GM12878 (cell line): ENCODE measurements at regions not wholly inside any gene's neighbourhood (a gene's known extent, or its start where the extent isn't known, plus 50 kb on each side); places are given as distances from the start of the nearest gene placed in this dataset.

Experiments used
- ATAC-seq: fragments of 200-7000 bp; cut with Tn5 transposase; 3 replicates; pipeline ENCODE4 v1.9.1; 2020; ENCODE audit warnings: mild to moderate bottlenecking, moderate library complexity
- BruUV-seq: library from RNA; stranded (reverse); fragments of 400-500 nt; replicated peaks from 2 replicates; lab custom pipeline; 2021; lab: Mats Ljungman, UMichigan
- CTCF ChIA-PET: fragments of 300-600 bp; sonication (Branson Sonifier 250); formaldehyde crosslinking; extraction: SDS; loops from one replicate; lab custom pipeline; 2021; ENCODE audit warnings: inconsistent platforms; lab: Yijun Ruan, JAX
- POLR2A ChIA-PET: fragments of 350-600 bp; formaldehyde crosslinking; extraction: SDS; loops from one replicate; lab custom pipeline; 2021; ENCODE audit warnings: inconsistent platforms; lab: Charles Lee
- RAD21 ChIA-PET: fragments of 300-600 bp; sonication (Branson Sonifier 250); formaldehyde crosslinking; loops from one replicate; lab custom pipeline; 2023; ENCODE audit warnings: antibody characterized with exemption; ENCODE audit not compliant: unreplicated experiment; lab: Charles Lee
- SMC1A ChIA-PET: fragments of 300-600 bp; sonication (Branson Sonifier 250); formaldehyde crosslinking; loops from one replicate; lab custom pipeline; 2023; ENCODE audit not compliant: unreplicated experiment, uncharacterized antibody; lab: Charles Lee
- DNase-seq: peaks from one replicate; pipeline ENCODE4 v3.0.0-alpha.2; 2011; ENCODE audit warnings: low read depth, low spot score
- FAIRE-seq: peaks from 3 replicates; lab custom pipeline; 2011; peaks lifted over from hg19 to GRCh38; lab: Jason Lieb, UNC
- H2AFZ ChIP-seq: 2 replicates; pipeline ENCODE4 v1.6.0; 2011; ENCODE audit warnings: low read depth, low read length, control low read depth; ENCODE audit not compliant: control insufficient read depth
- H3K27ac ChIP-seq: 2 replicates; pipeline ENCODE4 v1.5.1; 2011; ENCODE audit warnings: control low read depth; ENCODE audit not compliant: control insufficient read depth, insufficient read depth
- H3K27me3 ChIP-seq, 2 experiments: replicated peaks in 1 of 2; 2 replicates each; pipeline versions ENCODE4 v1.6.0 to v1.6.1; 2011; ENCODE audit warnings: low read length in 1 of 2; ENCODE audit not compliant: control insufficient read depth in 2 of 2, insufficient read depth in 2 of 2
- H3K36me3 ChIP-seq, 2 experiments: 2 replicates each; pipeline ENCODE4 v1.5.1; 2011; ENCODE audit warnings: low read length in 1 of 2; ENCODE audit not compliant: control insufficient read depth in 2 of 2, insufficient read depth in 2 of 2
- H3K4me1 ChIP-seq: 2 replicates; pipeline ENCODE4 v1.6.1; 2011; ENCODE audit warnings: mild to moderate bottlenecking, low read length, moderate library complexity, mixed read lengths; ENCODE audit not compliant: control insufficient read depth, insufficient read depth
- H3K4me2 ChIP-seq: 2 replicates; pipeline ENCODE4 v1.6.0; 2011; ENCODE audit warnings: control low read depth; ENCODE audit not compliant: control insufficient read depth, insufficient read depth
- H3K4me3 ChIP-seq: fragments of 200-600 bp; sonication (generic); 2 replicates; pipeline ENCODE4 v1.5.1; 2016
- H3K79me2 ChIP-seq: 2 replicates; pipeline ENCODE4 v1.6.0; 2011; ENCODE audit warnings: low read length; ENCODE audit not compliant: control insufficient read depth, insufficient read depth
- H3K9ac ChIP-seq: 2 replicates; pipeline ENCODE4 v1.8.0; 2011; ENCODE audit warnings: low read length, control low read depth, mixed read lengths; ENCODE audit not compliant: control insufficient read depth, insufficient read depth
- H3K9me3 ChIP-seq: replicated peaks from 3 replicates; pipeline ENCODE4 v1.5.1; 2011; ENCODE audit warnings: mild to moderate bottlenecking, low read length; ENCODE audit not compliant: control insufficient read depth, insufficient read depth
- H4K20me1 ChIP-seq: 2 replicates; pipeline ENCODE4 v1.6.0; 2011; ENCODE audit not compliant: control insufficient read depth, insufficient read depth
- GABPA ChIP-seq: IDR thresholded peaks from 2 replicates; pipeline ENCODE4 v1.6.1; 2014; ENCODE audit warnings: antibody characterized with exemption, low read depth, mild to moderate bottlenecking, inconsistent platforms
- IRF4 ChIP-seq: IDR thresholded peaks from 2 replicates; pipeline ENCODE4 v1.6.1; 2011; ENCODE audit warnings: low read depth, low read length
- POLR2AphosphoS2 ChIP-seq: IDR thresholded peaks from 2 replicates; pipeline ENCODE4 v1.6.1; 2011; ENCODE audit warnings: low read depth, mild to moderate bottlenecking, low read length, improper control_type of control experiment, moderate library complexity
- RCOR1 ChIP-seq: conservative IDR thresholded peaks from 2 replicates; pipeline ENCODE4 v1.6.1; 2012; ENCODE audit warnings: low read depth, low read length, improper control_type of control experiment
- SMC3 ChIP-seq: IDR thresholded peaks from 2 replicates; pipeline ENCODE4 v1.6.1; 2011; ENCODE audit warnings: low read length, improper control_type of control experiment, borderline replicate concordance
- TBL1XR1 ChIP-seq: IDR thresholded peaks from 2 replicates; pipeline ENCODE4 v1.6.1; 2012; ENCODE audit warnings: low read depth, low read length, improper control_type of control experiment
- USF1 ChIP-seq: IDR thresholded peaks from 2 replicates; pipeline ENCODE4 v1.6.1; 2011; ENCODE audit warnings: borderline replicate concordance, low read depth, mild to moderate bottlenecking, moderate library complexity, mixed read lengths, low read length; ENCODE audit not compliant: insufficient read depth; ENCODE audit errors: extremely low read length
- ZBTB40 ChIP-seq: fragments of 450-650 bp; IDR thresholded peaks from 2 replicates; pipeline ENCODE4 v1.6.1; 2016; ENCODE audit warnings: mild to moderate bottlenecking, moderate library complexity, borderline replicate concordance
- ZNF217 ChIP-seq: fragments of 450-650 bp; IDR thresholded peaks from 2 replicates; pipeline ENCODE4 v1.6.1; 2017; ENCODE audit warnings: antibody characterized with exemption, mild to moderate bottlenecking
- WGBS: methylation state at CpG from one replicate; pipeline ENCODE4 v1.1.6; 2016; ENCODE audit warnings: low lambda C conversion rate; ENCODE audit not compliant: insufficient replicate concordance, insufficient coverage; ENCODE audit errors: missing lambda C conversion rate; 5-methylcytosine and 5-hydroxymethylcytosine counted together
- in situ Hi-C: fragments of 300-500 bp; cut with MboI; formaldehyde crosslinking; loops from 9 replicates; pipeline ENCODE4 v1.14.3; 2018; ENCODE audit warnings: mixed read lengths
- intact Hi-C: fragments of 100-400 bp; cut with micrococcal nuclease; formaldehyde crosslinking; loops from one replicate; pipeline ENCODE4 v1.14.2; 2022; ENCODE audit not compliant: unreplicated experiment
- TF ChIP-seq, protein P1 (sequence below): fragments of 450-650 bp; formaldehyde crosslinking; IDR thresholded peaks from 2 replicates; pipeline ENCODE4 v1.4.0; 2022; ENCODE audit warnings: mild to moderate bottlenecking, moderate library complexity
- TF ChIP-seq, protein P2 (sequence below): IDR thresholded peaks from 2 replicates; pipeline ENCODE4 v1.6.1; 2011; ENCODE audit warnings: mild to moderate bottlenecking, low read depth, low read length, moderate library complexity; ENCODE audit not compliant: insufficient replicate concordance

DNA sequence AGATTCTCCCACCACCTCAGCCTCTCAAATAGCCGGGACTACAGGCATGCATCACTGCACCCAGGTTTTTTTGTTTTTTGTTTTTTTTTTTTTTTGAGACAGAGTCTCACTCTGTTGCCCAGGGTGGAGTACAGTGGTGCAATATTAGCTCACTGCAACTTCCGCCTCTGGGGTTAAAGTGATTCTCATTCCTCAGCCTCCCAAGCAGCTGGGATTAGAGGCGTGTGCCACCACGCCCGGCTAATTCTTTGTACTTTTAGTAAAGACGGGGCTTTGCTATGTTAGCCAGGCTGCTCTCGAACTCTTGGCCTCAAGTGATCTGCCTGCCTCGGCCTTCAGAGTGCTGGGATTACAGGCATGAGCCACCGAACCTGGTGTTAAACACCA is 107.5 kb upstream of the KIF5B start (continued):
- TF ChIP-seq TBL1XR1 (no peak), SMC3 (no peak), USF1 (no peak), RCOR1 (no peak), GABPA (no peak)
- TF ChIP-seq, protein P1, sequence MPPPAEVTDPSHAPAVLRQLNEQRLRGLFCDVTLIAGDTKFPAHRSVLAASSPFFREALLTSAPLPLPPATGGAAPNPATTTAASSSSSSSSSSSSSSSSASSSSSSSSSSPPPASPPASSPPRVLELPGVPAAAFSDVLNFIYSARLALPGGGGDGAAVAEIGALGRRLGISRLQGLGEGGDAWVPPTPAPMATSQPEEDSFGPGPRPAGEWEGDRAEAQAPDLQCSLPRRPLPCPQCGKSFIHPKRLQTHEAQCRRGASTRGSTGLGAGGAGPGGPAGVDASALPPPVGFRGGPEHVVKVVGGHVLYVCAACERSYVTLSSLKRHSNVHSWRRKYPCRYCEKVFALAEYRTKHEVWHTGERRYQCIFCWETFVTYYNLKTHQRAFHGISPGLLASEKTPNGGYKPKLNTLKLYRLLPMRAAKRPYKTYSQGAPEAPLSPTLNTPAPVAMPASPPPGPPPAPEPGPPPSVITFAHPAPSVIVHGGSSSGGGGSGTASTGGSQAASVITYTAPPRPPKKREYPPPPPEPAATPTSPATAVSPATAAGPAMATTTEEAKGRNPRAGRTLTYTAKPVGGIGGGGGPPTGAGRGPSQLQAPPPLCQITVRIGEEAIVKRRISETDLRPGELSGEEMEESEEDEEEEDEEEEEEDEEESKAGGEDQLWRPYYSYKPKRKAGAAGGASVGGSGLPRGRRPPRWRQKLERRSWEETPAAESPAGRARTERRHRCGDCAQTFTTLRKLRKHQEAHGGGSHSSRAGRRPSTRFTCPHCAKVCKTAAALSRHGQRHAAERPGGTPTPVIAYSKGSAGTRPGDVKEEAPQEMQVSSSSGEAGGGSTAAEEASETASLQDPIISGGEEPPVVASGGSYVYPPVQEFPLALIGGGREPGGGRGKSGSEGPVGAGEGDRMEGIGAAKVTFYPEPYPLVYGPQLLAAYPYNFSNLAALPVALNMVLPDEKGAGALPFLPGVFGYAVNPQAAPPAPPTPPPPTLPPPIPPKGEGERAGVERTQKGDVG = no peak

DNA sequence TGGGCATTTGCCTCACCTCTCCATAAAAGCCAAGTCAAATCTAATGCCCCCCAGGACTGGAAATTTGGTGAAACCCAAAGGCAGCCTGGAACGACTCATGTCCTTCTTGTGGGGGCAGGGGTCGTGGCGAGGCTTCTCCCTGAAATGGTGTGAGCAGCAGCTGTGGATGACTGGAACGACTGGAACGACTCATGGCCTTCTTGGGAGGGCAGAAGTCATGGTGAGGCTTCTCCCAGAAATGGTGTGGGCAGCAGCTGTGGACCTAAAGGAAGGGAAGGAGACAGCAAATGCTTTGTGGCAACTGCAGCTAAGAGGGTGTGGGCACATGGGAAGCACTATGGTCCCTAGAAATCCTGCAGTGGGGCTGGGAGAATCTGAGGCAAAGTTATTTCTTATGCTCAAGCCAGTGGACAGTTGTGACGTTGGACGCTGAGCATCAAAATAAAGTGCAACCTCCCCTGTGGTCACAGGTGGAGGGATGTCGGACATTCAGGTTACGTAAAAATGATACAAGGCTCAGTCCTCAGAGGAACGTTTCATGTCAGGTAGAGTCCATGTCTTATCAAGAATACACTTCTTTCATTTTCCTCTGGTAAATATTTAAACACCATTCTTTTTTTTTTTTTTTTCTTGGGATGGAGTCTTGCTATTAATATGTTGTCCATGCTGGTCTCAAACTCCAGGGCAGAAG is 107.0 kb upstream of the KIF5B start:
- POLR2A ChIA-PET = no interaction called here
- Histone ChIP-seq H3K4me2 (no peak overlapping the region), H3K4me1 (peaks cover 5% of the 10 kb centered on the region; the same call in 1 of the 2 replicates), H4K20me1 (no peaks in the 10 kb centered on the region), H3K4me3 (no peak overlapping the region), H3K27me3 (no peaks in the 10 kb centered on the region; a peak in 1 of 4 replicates), H3K79me2 (no peaks in the 10 kb centered on the region), H3K9me3 (no peaks in the 10 kb centered on the region), H2AFZ (no peak overlapping the region), H3K27ac (no peak overlapping the region), H3K9ac (no peak overlapping the region), H3K36me3 (no peaks in the 10 kb centered on the region)
- SMC1A ChIA-PET = no interaction called here
- 35% methylated on average over 10 of the region's 10 CpGs for WGBS
- CTCF ChIA-PET = no interaction called here
- intact Hi-C loops = no loop called here
- DNase-seq (no peak), ATAC-seq (no peak), FAIRE-seq (no peak)
- in situ Hi-C loops = no loop called here
- BruUV-seq = no TSS peak
- RAD21 ChIA-PET = no interaction called here
- no peak for TF ChIP-seq POLR2AphosphoS2
- TF ChIP-seq ZNF217 = no peak
- TF ChIP-seq IRF4 = no peak
- TF ChIP-seq, protein P2, sequence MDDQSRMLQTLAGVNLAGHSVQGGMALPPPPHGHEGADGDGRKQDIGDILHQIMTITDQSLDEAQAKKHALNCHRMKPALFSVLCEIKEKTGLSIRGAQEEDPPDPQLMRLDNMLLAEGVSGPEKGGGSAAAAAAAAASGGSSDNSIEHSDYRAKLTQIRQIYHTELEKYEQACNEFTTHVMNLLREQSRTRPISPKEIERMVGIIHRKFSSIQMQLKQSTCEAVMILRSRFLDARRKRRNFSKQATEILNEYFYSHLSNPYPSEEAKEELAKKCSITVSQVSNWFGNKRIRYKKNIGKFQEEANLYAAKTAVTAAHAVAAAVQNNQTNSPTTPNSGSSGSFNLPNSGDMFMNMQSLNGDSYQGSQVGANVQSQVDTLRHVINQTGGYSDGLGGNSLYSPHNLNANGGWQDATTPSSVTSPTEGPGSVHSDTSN = no peak
- TF ChIP-seq ZBTB40 = no peak
